ENCODE measurements at regions not wholly inside any gene's neighbourhood (a gene's known extent, or its start where the extent isn't known, plus 50 kb on each side); places are given as distances from the start of the nearest gene placed in this dataset.
"Not testable (repeated sequence)": the region's sequence is repeated elsewhere in the genome, so short reads cannot be mapped to it uniquely, and the experiment has no call there.

DNA sequence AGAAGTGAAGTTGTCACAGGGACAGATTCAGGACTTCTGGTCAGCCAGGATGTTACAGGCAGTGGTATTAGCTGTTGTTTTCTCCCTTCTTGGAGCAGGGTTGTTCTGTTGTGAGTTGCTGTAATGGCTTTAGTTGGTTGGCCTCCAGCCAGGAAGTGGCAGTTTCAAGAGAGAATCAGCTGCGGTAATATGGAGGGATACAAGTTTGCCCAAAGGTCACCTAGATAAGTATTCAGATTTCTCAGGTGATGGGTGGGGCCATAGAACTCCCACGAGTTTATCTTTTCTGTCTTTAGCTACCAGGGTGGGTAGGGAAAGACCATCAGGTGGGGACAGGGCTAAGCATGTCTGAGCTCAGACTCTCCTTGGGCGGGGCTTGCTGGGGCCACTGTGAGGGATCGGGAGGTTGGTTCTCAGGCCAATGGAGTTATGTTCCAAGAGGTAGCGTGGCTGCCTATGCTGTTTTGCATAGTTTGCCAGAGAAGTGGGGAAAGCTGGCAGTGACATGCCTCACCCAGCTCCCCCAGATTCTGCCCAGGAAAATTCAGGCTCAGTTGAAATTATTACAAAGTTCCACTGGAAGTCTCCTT, 640.4 kb upstream of the CHAC2 start:
- H3K4me1 ChIP-seq (ENCODE audit: control insufficient read depth, low read length), result no peaks in the 10 kb centered on the region
- TF ChIP-seq EZH2phosphoT487 (IDR thresholded peaks at IDR 0.05; ENCODE audit: borderline replicate concordance, low read length), result no peak
- TF ChIP-seq, protein P1, sequence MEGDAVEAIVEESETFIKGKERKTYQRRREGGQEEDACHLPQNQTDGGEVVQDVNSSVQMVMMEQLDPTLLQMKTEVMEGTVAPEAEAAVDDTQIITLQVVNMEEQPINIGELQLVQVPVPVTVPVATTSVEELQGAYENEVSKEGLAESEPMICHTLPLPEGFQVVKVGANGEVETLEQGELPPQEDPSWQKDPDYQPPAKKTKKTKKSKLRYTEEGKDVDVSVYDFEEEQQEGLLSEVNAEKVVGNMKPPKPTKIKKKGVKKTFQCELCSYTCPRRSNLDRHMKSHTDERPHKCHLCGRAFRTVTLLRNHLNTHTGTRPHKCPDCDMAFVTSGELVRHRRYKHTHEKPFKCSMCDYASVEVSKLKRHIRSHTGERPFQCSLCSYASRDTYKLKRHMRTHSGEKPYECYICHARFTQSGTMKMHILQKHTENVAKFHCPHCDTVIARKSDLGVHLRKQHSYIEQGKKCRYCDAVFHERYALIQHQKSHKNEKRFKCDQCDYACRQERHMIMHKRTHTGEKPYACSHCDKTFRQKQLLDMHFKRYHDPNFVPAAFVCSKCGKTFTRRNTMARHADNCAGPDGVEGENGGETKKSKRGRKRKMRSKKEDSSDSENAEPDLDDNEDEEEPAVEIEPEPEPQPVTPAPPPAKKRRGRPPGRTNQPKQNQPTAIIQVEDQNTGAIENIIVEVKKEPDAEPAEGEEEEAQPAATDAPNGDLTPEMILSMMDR (IDR thresholded peaks at IDR 0.05; ENCODE audit: low read depth, low read length, poor library complexity, severe bottlenecking), result no peak
- H3K79me2 ChIP-seq (ENCODE audit: control insufficient read depth, low read length), result no peaks in the 10 kb centered on the region
- no peaks in the 10 kb centered on the region for H3K9me2 ChIP-seq (replicated peaks; ENCODE audit: control insufficient read depth, low read length)
- H3K27ac ChIP-seq (ENCODE audit: low read depth, low read length), result no peak overlapping the region
- no peaks in the 10 kb centered on the region for H3K36me3 ChIP-seq (ENCODE audit: control insufficient read depth, low read length)
- H4K20me1 ChIP-seq (ENCODE audit: control insufficient read depth, insufficient read depth, low read depth, low read length), result no peaks in the 10 kb centered on the region
- no peaks in the 10 kb centered on the region for H3K27me3 ChIP-seq (ENCODE audit: control insufficient read depth, low read length)
- H3F3A ChIP-seq (ENCODE audit: control insufficient read depth, insufficient read depth), result no peaks in the 10 kb centered on the region
- no peak overlapping the region for H3K4me3 ChIP-seq (ENCODE audit: low read length)
- no peak overlapping the region for H3K4me2 ChIP-seq (ENCODE audit: low read length)
- no peaks in the 10 kb centered on the region for H3K9me3 ChIP-seq (ENCODE audit: control insufficient read depth, insufficient read depth, low read length)

DNA sequence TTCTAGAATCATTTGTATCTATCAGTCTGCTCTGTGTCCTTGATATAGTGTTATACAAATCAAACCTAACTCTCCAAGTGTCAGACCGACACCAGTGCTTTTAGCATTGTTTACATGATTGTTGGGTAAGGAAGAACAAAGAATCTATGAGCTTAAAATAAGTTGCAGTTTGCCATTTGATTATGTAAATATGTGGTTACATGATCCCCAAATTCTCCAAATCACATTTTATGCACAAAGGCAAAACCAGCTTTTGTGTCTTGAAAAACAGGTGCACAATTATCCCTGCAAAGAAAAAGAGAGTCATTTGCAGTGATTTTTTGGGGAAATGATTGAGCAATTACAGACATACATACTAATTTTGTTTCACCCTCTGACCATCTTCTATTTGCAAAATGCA, 652.6 kb upstream of the CHAC2 start:
- Histone ChIP-seq H3K79me2 (ENCODE audit: control insufficient read depth, low read length) (no peaks in the 10 kb centered on the region), H3K9me2 (replicated peaks; ENCODE audit: control insufficient read depth, low read length) (no peaks in the 10 kb centered on the region), H3K4me3 (ENCODE audit: low read length) (no peak overlapping the region), H3K4me1 (ENCODE audit: control insufficient read depth, low read length) (no peaks in the 10 kb centered on the region), H3K36me3 (ENCODE audit: control insufficient read depth, low read length) (no peaks in the 10 kb centered on the region), H3K4me2 (ENCODE audit: low read length) (no peak overlapping the region), H4K20me1 (ENCODE audit: control insufficient read depth, insufficient read depth, low read depth, low read length) (no peaks in the 10 kb centered on the region), H3F3A (ENCODE audit: control insufficient read depth, insufficient read depth) (no peaks in the 10 kb centered on the region), H3K27me3 (ENCODE audit: control insufficient read depth, low read length) (no peaks in the 10 kb centered on the region), H3K9me3 (ENCODE audit: control insufficient read depth, insufficient read depth, low read length) (no peaks in the 10 kb centered on the region), H3K27ac (ENCODE audit: low read depth, low read length) (no peak overlapping the region)
- TF ChIP-seq, protein P1 (IDR thresholded peaks at IDR 0.05; ENCODE audit: low read depth, low read length, poor library complexity, severe bottlenecking), result no peak
- TF ChIP-seq EZH2phosphoT487 (IDR thresholded peaks at IDR 0.05; ENCODE audit: borderline replicate concordance, low read length), result no peak

DNA sequence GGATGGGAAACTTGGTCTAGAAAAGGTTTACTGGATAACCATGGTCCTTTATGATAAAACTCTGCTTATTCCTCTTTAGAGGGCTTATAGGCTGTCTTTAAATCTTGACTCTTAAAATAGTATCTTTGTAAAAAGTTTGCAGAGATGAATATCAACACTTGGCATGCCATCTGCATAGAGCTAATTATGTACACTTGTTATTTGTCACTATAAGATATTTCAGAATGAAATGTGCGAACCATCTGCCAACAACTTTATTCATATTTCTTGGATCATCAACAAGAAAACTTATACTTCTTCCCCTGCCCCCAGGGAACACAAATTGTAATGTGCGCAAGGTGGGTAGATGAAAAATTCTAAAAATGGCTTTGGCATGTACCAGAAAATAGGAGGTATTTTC, 653.0 kb upstream of the CHAC2 start:
- Histone ChIP-seq H4K20me1 (ENCODE audit: control insufficient read depth, insufficient read depth, low read depth, low read length) (no peaks in the 10 kb centered on the region), H3K9me3 (ENCODE audit: control insufficient read depth, insufficient read depth, low read length) (no peaks in the 10 kb centered on the region), H3K4me1 (ENCODE audit: control insufficient read depth, low read length) (no peaks in the 10 kb centered on the region), H3K9me2 (replicated peaks; ENCODE audit: control insufficient read depth, low read length) (no peaks in the 10 kb centered on the region), H3K4me3 (ENCODE audit: low read length) (no peak overlapping the region), H3F3A (ENCODE audit: control insufficient read depth, insufficient read depth) (no peaks in the 10 kb centered on the region), H3K27me3 (ENCODE audit: control insufficient read depth, low read length) (no peaks in the 10 kb centered on the region), H3K79me2 (ENCODE audit: control insufficient read depth, low read length) (no peaks in the 10 kb centered on the region), H3K36me3 (ENCODE audit: control insufficient read depth, low read length) (no peaks in the 10 kb centered on the region), H3K27ac (ENCODE audit: low read depth, low read length) (no peak overlapping the region), H3K4me2 (ENCODE audit: low read length) (no peak overlapping the region)
- TF ChIP-seq, protein P1 (IDR thresholded peaks at IDR 0.05; ENCODE audit: low read depth, low read length, poor library complexity, severe bottlenecking), result no peak
- no peak for TF ChIP-seq EZH2phosphoT487 (IDR thresholded peaks at IDR 0.05; ENCODE audit: borderline replicate concordance, low read length)

DNA sequence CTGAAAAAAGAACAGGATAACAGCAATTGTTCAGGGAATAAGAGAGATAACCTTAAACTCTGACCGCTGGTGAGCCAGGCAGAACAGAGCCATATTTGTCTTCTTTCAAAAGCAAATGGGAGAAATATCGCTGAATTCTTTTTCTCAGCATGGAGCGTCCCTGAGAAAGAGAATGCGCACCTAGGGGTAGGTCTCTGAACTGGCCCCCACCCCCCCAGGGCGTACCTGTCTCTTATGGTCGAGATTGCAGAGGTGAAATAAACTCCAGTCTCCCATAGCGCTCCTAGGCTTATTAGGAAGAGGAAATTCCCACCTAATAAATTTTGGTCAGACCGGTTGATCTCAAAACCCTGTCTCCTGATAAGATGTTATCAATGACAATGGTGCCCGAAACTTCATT, 655.2 kb upstream of the CHAC2 start:
- H3K4me1 ChIP-seq (ENCODE audit: control insufficient read depth, low read length); H3K79me2 ChIP-seq (ENCODE audit: control insufficient read depth, low read length); H3F3A ChIP-seq (ENCODE audit: control insufficient read depth, insufficient read depth); H3K27ac ChIP-seq (ENCODE audit: low read depth, low read length); H3K4me3 ChIP-seq (ENCODE audit: low read length); H3K9me3 ChIP-seq (ENCODE audit: control insufficient read depth, insufficient read depth, low read length); H4K20me1 ChIP-seq (ENCODE audit: control insufficient read depth, insufficient read depth, low read depth, low read length); H3K9me2 ChIP-seq (replicated peaks; ENCODE audit: control insufficient read depth, low read length); H3K36me3 ChIP-seq (ENCODE audit: control insufficient read depth, low read length); H3K27me3 ChIP-seq (ENCODE audit: control insufficient read depth, low read length); H3K4me2 ChIP-seq (ENCODE audit: low read length): not testable (repeated sequence)

Data from DOHH2 (cell line).